GM23338 (cell line): ENCODE measurements at regions not wholly inside any gene's neighbourhood (a gene's known extent, or its start where the extent isn't known, plus 50 kb on each side); places are given as distances from the start of the nearest gene placed in this dataset.

Experiments used
- EZH2 ChIP-seq: fragments of 200-600 bp; sonication (generic); IDR thresholded peaks from one replicate; pipeline ENCODE4 v1.8.0; 2017; ENCODE audit warnings: antibody characterized with exemption, mild to moderate bottlenecking, low read depth; ENCODE audit not compliant: unreplicated experiment
- JUNB ChIP-seq: IDR thresholded peaks from one replicate; pipeline ENCODE4 v1.6.1; 2016; ENCODE audit warnings: antibody characterized with exemption; ENCODE audit not compliant: unreplicated experiment
- POLR2AphosphoS5 ChIP-seq: IDR thresholded peaks from 2 replicates; pipeline ENCODE4 v1.6.1; 2016; ENCODE audit warnings: antibody characterized with exemption, low read depth
- REST ChIP-seq: IDR thresholded peaks from one replicate; pipeline ENCODE4 v1.6.1; 2018; ENCODE audit warnings: antibody characterized with exemption; ENCODE audit not compliant: unreplicated experiment
- STAT1 ChIP-seq: IDR thresholded peaks from one replicate; pipeline ENCODE4 v1.6.1; 2016; ENCODE audit warnings: antibody characterized with exemption; ENCODE audit not compliant: unreplicated experiment
- TF ChIP-seq, protein P1 (sequence below), 2 experiments: fragments of 200-600 bp in 1 of 2; sonication (generic) in 1 of 2; conservative IDR thresholded peaks; 2 replicates each; pipeline versions ENCODE4 v1.5.1 to v1.6.1; 2016 to 2017; ENCODE audit warnings: antibody characterized with exemption in 2 of 2, low read depth in 2 of 2, mild to moderate bottlenecking in 2 of 2, moderate library complexity in 1 of 2

DNA sequence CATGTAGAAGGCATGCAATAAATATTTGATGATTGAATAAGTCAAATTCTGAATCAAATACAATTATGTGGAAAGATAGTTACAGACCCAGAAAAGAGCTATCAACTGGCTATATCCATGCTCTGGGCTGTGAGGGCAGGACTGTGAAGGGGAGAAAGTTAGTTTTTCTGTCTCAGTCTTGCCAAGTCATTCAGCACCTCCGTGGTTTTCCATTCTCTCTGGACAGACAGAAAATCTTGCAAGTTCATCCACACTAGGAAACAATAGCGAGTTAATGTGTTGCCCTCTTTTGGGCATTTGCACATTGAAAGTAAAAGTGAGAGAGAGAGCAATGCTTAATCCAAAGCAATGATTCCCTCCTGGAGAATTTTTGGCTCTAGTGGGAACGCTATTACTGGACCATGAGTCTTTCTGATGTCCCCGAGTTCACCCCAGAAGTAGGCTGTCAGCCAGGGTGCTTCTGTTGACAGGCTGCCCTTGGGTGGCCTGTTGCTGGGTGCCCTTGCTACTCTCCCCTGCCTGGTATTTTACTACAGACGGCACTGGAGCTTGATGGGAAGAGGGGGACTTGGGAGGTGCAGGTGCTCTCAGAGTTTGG is 238.3 kb downstream of the LOXHD1 start:
- TF ChIP-seq, protein P1, sequence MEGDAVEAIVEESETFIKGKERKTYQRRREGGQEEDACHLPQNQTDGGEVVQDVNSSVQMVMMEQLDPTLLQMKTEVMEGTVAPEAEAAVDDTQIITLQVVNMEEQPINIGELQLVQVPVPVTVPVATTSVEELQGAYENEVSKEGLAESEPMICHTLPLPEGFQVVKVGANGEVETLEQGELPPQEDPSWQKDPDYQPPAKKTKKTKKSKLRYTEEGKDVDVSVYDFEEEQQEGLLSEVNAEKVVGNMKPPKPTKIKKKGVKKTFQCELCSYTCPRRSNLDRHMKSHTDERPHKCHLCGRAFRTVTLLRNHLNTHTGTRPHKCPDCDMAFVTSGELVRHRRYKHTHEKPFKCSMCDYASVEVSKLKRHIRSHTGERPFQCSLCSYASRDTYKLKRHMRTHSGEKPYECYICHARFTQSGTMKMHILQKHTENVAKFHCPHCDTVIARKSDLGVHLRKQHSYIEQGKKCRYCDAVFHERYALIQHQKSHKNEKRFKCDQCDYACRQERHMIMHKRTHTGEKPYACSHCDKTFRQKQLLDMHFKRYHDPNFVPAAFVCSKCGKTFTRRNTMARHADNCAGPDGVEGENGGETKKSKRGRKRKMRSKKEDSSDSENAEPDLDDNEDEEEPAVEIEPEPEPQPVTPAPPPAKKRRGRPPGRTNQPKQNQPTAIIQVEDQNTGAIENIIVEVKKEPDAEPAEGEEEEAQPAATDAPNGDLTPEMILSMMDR (conservative IDR thresholded peaks at IDR 0.05; ENCODE audit: low read depth in 2 of 2): no peak
- TF ChIP-seq REST: no peak
- no peak for TF ChIP-seq EZH2
- no peak for TF ChIP-seq POLR2AphosphoS5
- TF ChIP-seq STAT1: no peak
- no peak for TF ChIP-seq JUNB
